ENCODE measurements at regions not wholly inside any gene's neighbourhood (a gene's known extent, or its start where the extent isn't known, plus 50 kb on each side); places are given as distances from the start of the nearest gene placed in this dataset.
A peak's percentile ranks its signal among the peaks of the same experiment; 100 is the strongest.
"Not testable (repeated sequence)": the region's sequence is repeated elsewhere in the genome, so short reads cannot be mapped to it uniquely, and the experiment has no call there.

- DNase-seq, result no peak
Observed at GRCh38 chr9:85137696-85138095, 468.2 kb downstream of the NTRK2 start.

GRCh38 chr9:85136987-85137386 lies 467.5 kb downstream of the NTRK2 start:
- DNase-seq, result no peak

GRCh38 chr9:85136507-85136906 lies 467.0 kb downstream of the NTRK2 start:
- no peak for DNase-seq

- DNase-seq, result no peak
Observed at GRCh38 chr9:85130764-85131163, 461.2 kb downstream of the NTRK2 start.

- DNase-seq, result no peak
Observed at GRCh38 chr9:85130260-85130659, 460.7 kb downstream of the NTRK2 start.

GRCh38 chr9:85129514-85129913 lies 460.0 kb downstream of the NTRK2 start:
- DNase-seq, result peak; percentile 74 to 80

- DNase-seq, result no peak
Observed at GRCh38 chr9:85118990-85119755, 449.6 kb downstream of the NTRK2 start.

GRCh38 chr9:85117831-85118230 lies 448.3 kb downstream of the NTRK2 start:
- no peak for DNase-seq

GRCh38 chr9:85115473-85115872 lies 445.9 kb downstream of the NTRK2 start:
- DNase-seq, result no peak

GRCh38 chr9:85114799-85115198 lies 445.3 kb downstream of the NTRK2 start:
- no peak for DNase-seq

GRCh38 chr9:85112933-85113418 lies 443.4 kb downstream of the NTRK2 start:
- DNase-seq, result no peak

- DNase-seq, result no peak
Observed at GRCh38 chr9:85112391-85112790, 442.9 kb downstream of the NTRK2 start.

- DNase-seq, result no peak
Observed at GRCh38 chr9:85108746-85109145, 439.2 kb downstream of the NTRK2 start.

- no peak for DNase-seq
Observed at GRCh38 chr9:85108229-85108628, 438.7 kb downstream of the NTRK2 start.

GRCh38 chr9:85089188-85089969 lies 419.9 kb downstream of the NTRK2 start:
- no peak for DNase-seq

GRCh38 chr9:85081963-85082362 lies 412.4 kb downstream of the NTRK2 start:
- DNase-seq, result no peak

- no peak for DNase-seq
Observed at GRCh38 chr9:85079349-85079748, 409.8 kb downstream of the NTRK2 start.

- no peak for DNase-seq
Observed at GRCh38 chr9:85077944-85078343, 408.4 kb downstream of the NTRK2 start.

GRCh38 chr9:85077146-85077545 lies 407.6 kb downstream of the NTRK2 start:
- DNase-seq, result not testable (repeated sequence)

All from NCI-H526 (cell line).